SK-N-MC (cell line): ENCODE measurements at regions not wholly inside any gene's neighbourhood (a gene's known extent, or its start where the extent isn't known, plus 50 kb on each side); places are given as distances from the start of the nearest gene placed in this dataset.

Experiments
- DNase-seq: peaks from one replicate; pipeline ENCODE4 v3.0.0-alpha.2; 2011; ENCODE audit warnings: low read depth, low spot score
- H3K27ac ChIP-seq: fragments of 200-600 bp; sonication (generic); 2 replicates; pipeline ENCODE4 v1.5.1; 2016; ENCODE audit warnings: mixed run types
- H3K36me3 ChIP-seq: fragments of 200-600 bp; sonication (generic); 2 replicates; pipeline ENCODE4 v1.6.1; 2017; ENCODE audit warnings: antibody characterized with exemption, low read length, mixed read lengths; ENCODE audit not compliant: insufficient read depth
- H3K4me3 ChIP-seq: fragments of 200-600 bp; sonication (generic); 2 replicates; pipeline ENCODE4 v1.5.1; 2016
- H3K9ac ChIP-seq: fragments of 200-600 bp; sonication (generic); 2 replicates; pipeline ENCODE4 v1.8.0; 2017; ENCODE audit warnings: mixed run types, mixed read lengths; ENCODE audit not compliant: insufficient read length
- H3K9me3 ChIP-seq: fragments of 200-600 bp; sonication (generic); 2 replicates; pipeline ENCODE4 v1.6.1; 2017; ENCODE audit warnings: low read depth, mild to moderate bottlenecking, antibody characterized with exemption, low read length, moderate library complexity, mixed read lengths
- EZH2 ChIP-seq: fragments of 200-600 bp; sonication (generic); IDR thresholded peaks from one replicate; pipeline ENCODE4 v1.6.1; 2017; ENCODE audit warnings: antibody characterized with exemption
- FOXP2 ChIP-seq: optimal IDR thresholded peaks from 2 replicates; pipeline ENCODE3; 2011; ENCODE audit warnings: mild to moderate bottlenecking, moderate library complexity; ENCODE audit not compliant: insufficient read depth; ENCODE audit errors: extremely low read length, control extremely low read depth
- POLR2AphosphoS5 ChIP-seq: IDR thresholded peaks from 2 replicates; pipeline ENCODE4 v1.6.1; 2012; ENCODE audit warnings: mild to moderate bottlenecking, low read depth, low read length, borderline replicate concordance

DNA sequence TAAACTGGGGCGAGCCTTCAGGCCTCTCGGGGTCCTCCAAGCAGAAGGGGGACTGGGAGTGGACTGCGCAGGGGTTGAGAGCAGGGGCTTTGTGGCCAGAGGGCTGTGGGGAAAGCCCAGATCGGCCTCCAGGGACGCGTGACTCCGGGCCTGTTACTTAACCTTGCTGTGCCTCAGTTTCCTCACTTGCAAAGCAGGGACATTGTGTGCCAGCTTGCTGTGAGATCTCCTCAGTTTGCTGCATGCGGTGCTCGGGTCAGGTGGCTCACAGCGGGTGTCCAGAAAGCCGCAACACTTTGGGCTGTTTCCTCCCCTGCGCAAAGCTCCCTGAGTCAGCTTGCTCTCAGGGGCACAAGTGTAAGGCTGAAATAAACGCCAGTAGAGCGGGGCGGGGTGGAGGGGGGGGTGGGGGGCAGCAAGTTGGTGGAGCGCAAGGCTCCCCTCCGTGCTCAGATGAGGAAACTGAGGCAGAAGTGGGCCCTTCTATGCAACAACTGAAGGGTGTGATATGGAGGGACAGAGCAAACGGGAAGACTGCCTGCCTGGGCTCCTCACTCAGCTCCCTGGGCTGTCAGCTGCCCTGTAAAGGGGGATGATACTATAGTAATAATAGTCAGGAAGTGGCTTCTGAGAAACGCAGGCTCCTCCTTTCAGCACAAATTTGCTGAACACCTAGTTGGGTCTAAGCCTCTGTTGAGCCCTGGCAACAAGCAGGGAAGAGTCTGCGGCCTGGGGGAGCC, 101.0 kb downstream of the HMX1 start:
- TF ChIP-seq EZH2 (no peak), POLR2AphosphoS5 (no peak), FOXP2 (no peak)
- DNase-seq, result no peak
- Histone ChIP-seq H3K9me3 (no peaks in the 10 kb centered on the region), H3K9ac (no peak overlapping the region), H3K36me3 (no peaks in the 10 kb centered on the region), H3K27ac (no peak overlapping the region), H3K4me3 (no peak overlapping the region)

DNA sequence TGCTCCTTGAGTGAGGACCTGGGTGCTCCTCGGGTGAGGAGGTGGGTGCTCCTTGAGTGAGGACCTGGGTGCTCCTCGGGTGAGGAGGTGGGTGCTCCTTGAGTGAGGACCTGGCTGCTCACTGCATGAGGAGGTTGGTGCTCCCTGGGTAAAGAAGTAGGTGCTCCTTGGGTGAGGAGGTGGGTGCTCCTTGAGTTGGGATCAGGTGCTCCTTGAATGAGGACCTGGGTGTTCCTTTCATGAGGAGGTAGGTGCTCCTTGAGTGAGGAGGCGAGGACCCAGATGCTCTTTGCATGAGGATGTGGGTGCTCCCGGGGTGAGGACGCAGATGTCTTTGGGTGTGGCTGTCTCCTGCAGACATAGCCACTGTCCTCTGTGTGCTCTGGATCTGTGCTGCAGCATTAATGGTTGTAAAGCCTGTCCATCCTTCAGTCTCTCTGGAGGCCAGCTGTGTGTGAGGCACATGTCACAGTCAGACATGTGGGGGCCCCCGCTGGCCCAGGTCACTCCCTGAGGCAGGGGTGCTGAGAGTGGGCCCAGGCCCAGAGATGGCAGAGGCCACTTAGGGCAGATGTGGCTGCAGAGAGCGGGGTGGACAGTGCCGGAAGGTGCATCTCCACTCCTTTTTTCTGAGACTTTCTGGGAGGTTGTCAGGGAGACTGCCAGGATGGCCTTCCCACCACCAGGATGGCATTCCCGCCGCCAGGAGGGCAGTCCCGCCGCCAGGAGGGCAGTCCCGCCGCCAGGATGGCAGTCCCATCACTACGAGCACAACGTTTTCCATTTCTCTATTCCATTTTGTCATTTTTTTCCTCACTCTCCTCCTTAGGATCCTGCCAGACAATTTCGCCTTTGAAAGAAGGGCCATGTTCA, 101.8 kb downstream of the HMX1 start:
- Histone ChIP-seq H3K27ac (no peak overlapping the region), H3K36me3 (no peaks in the 10 kb centered on the region)

DNA sequence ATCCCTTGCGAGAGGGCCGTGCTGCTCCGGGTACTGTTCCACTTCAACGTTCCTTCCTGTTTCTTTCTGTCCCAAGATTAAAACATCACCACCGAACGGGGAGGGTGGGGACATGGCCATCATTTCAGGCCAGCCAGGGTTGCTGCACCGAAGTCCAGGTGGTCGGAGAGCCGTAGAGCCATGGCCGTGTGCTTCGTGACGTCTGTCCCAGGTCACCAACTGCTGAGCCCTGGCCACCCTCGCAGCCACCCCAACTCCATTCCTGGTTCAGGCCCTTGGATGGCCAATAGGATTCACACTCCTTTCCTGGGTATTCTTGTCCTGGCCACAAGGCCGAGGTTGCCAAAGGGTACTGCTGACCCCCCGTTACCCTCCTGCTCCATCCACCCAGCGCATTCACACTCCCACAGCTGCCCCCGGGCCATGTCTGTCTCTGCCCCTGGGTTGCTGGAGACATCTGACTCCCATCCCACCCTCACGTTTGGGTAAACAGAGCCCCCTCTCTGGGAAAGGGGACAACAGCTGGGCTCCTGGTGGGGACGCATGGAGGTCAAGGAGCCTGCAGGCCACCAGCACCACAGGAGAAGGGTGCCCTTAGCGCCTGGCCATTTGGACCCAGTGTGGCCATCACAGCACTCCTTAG, 103.2 kb downstream of the HMX1 start:
- Histone ChIP-seq H3K4me3 (no peak overlapping the region), H3K9ac (no peak overlapping the region), H3K9me3 (no peaks in the 10 kb centered on the region), H3K36me3 (no peaks in the 10 kb centered on the region), H3K27ac (no peak overlapping the region)
- DNase-seq, result no peak
- no peak for TF ChIP-seq POLR2AphosphoS5
- TF ChIP-seq FOXP2, result no peak
- no peak for TF ChIP-seq EZH2

More for the DNA sequence above, 101.8 kb downstream of the HMX1 start:
- TF ChIP-seq FOXP2 (no peak), EZH2 (no peak), POLR2AphosphoS5 (no peak)
- H3K9ac ChIP-seq, result no peak overlapping the region
- H3K9me3 ChIP-seq, result no peaks in the 10 kb centered on the region
- DNase-seq, result no peak
- H3K4me3 ChIP-seq, result no peak overlapping the region

DNA sequence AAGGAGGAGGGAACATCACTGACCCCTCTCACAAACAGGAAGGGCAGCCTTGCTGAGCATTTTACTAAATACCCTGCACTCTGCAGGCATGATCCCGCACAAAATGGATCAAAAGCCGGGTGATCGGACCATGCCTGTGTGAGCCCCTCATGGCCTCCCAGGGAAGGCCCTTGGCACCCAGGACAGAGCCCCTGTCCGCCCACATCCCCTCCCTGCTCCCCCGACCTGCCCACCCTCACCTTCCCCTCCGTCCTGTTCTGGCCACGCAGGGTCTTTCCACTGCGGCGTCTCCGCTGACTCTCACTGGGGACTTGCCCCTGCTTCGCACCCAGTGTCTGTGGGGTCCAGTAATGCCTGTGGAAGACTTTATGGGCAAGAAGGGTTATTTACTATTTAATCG, 105.0 kb downstream of the HMX1 start:
- H3K4me3 ChIP-seq, result no peak overlapping the region
- no peak for DNase-seq
- no peak overlapping the region for H3K9ac ChIP-seq
- H3K9me3 ChIP-seq, result no peaks in the 10 kb centered on the region
- H3K27ac ChIP-seq, result no peak overlapping the region
- no peaks in the 10 kb centered on the region for H3K36me3 ChIP-seq
- no peak for TF ChIP-seq FOXP2
- no peak for TF ChIP-seq EZH2
- no peak for TF ChIP-seq POLR2AphosphoS5

DNA sequence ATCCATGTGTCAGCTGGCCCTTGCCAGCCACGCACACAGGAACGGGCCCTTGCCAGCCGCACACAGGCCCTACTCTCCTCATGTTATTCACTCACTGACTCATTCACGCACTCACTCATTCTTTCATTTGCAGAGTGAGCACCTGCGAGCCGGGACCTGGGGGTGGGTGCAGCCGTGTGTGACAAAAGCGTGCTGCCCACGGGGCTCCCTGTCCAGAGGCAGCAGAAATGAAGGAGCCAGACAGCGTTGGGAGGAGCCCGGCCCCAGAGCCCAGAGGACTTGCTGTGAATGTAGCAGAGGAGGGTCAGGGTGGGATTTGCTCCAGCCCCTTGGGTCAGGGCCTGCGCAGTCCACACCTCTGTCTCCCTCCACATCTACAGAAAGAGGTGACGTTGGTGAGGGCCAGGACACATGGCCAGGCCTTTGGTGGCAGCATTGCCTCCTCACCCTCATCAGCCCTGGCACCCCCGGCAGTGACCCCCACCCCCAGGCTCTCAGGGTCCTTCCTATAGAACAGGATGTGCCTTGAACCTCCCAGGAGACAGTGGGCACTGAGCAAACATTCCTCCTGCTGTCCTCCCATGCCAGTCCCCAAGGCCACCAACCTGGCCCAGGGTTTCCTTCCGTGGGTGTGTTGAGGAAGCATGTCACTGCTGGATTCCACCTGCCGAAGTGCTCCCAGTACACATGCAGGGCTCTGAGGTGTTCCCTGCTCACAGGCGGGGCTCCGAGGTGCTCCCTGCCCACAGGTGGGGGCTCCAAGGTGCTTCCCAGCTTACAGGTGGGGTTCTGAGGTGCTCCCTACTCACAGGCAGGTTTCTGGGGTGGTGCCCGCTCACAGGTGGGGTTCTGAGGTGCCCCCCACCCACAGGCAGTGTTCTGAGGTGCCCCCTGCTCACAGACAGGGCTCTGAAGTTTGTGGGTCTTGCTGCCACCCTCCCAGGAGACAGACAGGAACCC, 105.7 kb downstream of the HMX1 start:
- DNase-seq, result no peak
- Histone ChIP-seq H3K36me3 (no peaks in the 10 kb centered on the region), H3K4me3 (no peak overlapping the region), H3K27ac (no peak overlapping the region), H3K9ac (no peak overlapping the region), H3K9me3 (no peaks in the 10 kb centered on the region)
- no peak for TF ChIP-seq EZH2
- TF ChIP-seq FOXP2, result no peak
- TF ChIP-seq POLR2AphosphoS5, result no peak

DNA sequence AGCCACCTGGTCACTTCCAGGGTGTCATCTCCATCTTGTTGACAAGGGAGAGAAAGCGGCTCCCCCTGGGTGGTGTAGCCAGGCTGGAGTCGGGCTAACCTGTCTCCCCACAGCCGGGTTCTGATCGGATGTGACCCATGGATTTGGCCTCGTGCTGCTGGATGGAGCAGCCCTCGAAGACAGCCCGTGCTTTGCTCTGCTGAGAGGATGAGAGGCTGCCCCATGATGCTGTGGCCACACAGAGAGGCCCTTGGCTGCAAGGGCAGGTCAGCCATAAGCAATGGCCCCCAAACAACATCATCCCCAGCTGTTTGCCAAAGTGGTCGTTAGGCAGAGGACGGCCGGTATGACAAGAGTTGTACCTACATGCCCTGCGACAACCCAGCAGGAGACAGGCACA, 106.6 kb downstream of the HMX1 start:
- Histone ChIP-seq H3K27ac (no peak overlapping the region), H3K36me3 (no peaks in the 10 kb centered on the region), H3K9me3 (no peaks in the 10 kb centered on the region), H3K4me3 (no peak overlapping the region), H3K9ac (no peak overlapping the region)
- no peak for DNase-seq
- TF ChIP-seq EZH2, result no peak
- TF ChIP-seq POLR2AphosphoS5, result no peak
- no peak for TF ChIP-seq FOXP2

DNA sequence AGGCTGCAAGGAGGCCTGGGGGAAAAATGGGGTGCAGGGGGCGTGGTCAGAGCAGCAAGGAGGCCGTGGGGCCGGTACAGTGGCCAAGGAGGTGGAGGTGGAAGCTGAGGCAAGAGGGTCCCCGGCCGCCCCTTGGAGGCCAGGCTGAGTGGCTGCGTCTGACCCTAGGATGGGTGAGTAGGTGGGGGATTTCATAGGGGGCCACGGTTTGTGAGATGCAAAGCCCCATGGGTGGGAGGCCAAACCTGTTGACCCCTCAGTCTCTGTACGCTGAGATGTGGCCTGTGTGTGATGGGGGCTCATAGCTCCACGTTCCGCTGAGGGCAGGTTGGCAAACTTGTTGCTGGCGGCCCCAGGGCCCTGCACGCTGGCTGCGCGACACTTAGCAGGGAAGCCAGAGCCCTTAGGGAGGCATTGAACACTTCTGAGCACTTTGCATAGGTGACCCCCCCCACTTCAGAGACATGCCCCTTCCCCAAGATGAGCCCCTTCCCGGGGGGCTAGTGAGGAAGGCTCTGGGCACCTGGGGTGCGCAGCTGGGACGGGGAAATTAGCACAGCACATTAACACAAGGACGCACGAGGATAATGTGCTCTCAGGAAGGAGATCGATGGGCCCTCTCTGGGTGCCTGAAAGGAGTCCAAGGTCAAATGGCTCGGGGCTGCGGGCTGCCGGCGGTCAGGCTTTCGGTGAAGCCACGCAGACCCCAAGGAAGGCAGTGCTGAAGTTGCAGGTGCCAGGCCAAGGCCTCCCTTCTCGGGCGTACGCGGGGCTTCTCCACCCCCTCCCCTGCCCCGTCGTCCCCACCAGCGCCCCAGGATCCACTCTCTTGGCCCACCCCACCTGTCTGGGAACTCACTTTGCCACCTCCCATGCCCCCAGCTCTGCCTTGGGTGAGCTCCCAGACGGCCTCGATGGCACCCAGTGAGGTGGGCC, 107.4 kb downstream of the HMX1 start:
- Histone ChIP-seq H3K9ac (no peak overlapping the region), H3K27ac (no peak overlapping the region), H3K36me3 (no peaks in the 10 kb centered on the region), H3K4me3 (no peak overlapping the region), H3K9me3 (no peaks in the 10 kb centered on the region)
- TF ChIP-seq POLR2AphosphoS5 (no peak), FOXP2 (no peak), EZH2 (no peak)
- no peak for DNase-seq
